DND-41 (cell line): ENCODE measurements at regions not wholly inside any gene's neighbourhood (a gene's known extent, or its start where the extent isn't known, plus 50 kb on each side); places are given as distances from the start of the nearest gene placed in this dataset.

ENCODE experiments used
- EZH2 ChIP-seq: IDR thresholded peaks from 3 replicates; pipeline ENCODE4 v1.6.1; 2012; ENCODE audit warnings: borderline replicate concordance, low read depth, mild to moderate bottlenecking, moderate library complexity, low read length, inconsistent platforms; ENCODE audit not compliant: severe bottlenecking
- TF ChIP-seq, protein P1 (sequence below): IDR thresholded peaks from 2 replicates; pipeline ENCODE4 v1.5.1; 2012; ENCODE audit warnings: borderline replicate concordance, low read length, moderate library complexity, mild to moderate bottlenecking; ENCODE audit not compliant: poor library complexity, severe bottlenecking; ENCODE audit errors: extremely low read depth

DNA sequence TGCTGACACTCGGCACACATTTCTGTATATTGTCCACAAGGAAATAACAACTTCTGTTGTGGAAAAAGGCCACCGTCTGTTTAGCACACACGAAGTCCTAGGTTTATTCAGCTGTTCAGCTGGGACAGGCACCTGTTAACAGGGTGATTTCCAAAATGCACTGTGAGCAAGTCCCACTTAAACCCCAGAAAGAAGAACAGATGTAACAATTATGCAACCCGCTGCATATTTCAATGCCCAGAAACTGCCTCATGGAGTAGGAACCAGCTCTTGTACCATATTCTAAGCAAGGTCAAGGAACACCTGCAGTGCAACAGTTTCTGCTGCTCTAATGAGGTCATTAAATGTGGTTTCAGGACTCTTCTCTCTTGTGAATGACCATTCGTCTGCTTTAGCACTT, 77.1 kb downstream of the GEMIN8 start:
- TF ChIP-seq, protein P1, sequence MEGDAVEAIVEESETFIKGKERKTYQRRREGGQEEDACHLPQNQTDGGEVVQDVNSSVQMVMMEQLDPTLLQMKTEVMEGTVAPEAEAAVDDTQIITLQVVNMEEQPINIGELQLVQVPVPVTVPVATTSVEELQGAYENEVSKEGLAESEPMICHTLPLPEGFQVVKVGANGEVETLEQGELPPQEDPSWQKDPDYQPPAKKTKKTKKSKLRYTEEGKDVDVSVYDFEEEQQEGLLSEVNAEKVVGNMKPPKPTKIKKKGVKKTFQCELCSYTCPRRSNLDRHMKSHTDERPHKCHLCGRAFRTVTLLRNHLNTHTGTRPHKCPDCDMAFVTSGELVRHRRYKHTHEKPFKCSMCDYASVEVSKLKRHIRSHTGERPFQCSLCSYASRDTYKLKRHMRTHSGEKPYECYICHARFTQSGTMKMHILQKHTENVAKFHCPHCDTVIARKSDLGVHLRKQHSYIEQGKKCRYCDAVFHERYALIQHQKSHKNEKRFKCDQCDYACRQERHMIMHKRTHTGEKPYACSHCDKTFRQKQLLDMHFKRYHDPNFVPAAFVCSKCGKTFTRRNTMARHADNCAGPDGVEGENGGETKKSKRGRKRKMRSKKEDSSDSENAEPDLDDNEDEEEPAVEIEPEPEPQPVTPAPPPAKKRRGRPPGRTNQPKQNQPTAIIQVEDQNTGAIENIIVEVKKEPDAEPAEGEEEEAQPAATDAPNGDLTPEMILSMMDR = no peak
- no peak for TF ChIP-seq EZH2
